Coronary artery (tissue), 2 donors: ENCODE measurements at regions not wholly inside any gene's neighbourhood (a gene's known extent, or its start where the extent isn't known, plus 50 kb on each side); places are given as distances from the start of the nearest gene placed in this dataset.

ENCODE experiments used
- DNase-seq: peaks from one replicate; pipeline ENCODE4 v3.0.0-alpha.2; 2017; ENCODE audit warnings: low spot score
- H3K27ac ChIP-seq, 2 donors: fragments of 200-600 bp; sonication (generic); one replicate each; pipeline ENCODE4 v1.5.1; 2016 to 2019
- H3K4me3 ChIP-seq: fragments of 200-600 bp; sonication (generic); 2 replicates; pipeline ENCODE4 v1.5.1; 2016; ENCODE audit warnings: mild to moderate bottlenecking, moderate library complexity
- TF ChIP-seq, protein P1 (sequence below): fragments of 200-600 bp; sonication (generic); IDR thresholded peaks from one replicate; pipeline ENCODE4 v1.5.1; 2019; ENCODE audit warnings: antibody characterized with exemption

DNA sequence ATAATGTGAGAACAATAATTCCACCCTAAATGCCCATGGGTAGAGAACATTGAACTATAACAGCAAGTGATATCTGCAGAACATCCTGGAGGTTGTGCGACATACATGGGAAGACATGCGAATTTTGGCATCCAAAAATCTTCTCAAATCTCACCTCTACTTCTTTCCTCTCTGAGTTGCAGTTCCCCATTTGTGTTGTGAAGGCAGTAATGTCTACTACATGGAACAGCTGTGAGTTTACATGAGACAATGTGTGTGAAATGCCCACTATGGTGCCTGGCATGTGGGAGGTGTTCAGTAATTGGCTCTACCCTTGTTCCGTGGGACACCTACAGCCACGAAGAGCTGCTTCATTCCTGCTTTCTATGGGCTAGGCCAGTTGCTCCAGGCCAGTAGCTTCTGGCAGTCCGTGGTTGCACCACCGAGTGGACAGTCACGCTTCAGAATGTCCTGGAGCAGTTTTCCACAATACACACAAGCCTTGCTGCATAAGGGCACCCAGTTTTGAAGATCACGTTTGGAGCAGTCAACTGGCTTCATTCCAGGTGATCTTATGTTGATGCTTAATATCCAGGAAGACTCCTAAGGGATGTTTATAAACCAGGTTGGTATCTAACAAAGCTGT, 297.7 kb downstream of the DEPDC1B start:
- DNase-seq: no peak
- TF ChIP-seq, protein P1, sequence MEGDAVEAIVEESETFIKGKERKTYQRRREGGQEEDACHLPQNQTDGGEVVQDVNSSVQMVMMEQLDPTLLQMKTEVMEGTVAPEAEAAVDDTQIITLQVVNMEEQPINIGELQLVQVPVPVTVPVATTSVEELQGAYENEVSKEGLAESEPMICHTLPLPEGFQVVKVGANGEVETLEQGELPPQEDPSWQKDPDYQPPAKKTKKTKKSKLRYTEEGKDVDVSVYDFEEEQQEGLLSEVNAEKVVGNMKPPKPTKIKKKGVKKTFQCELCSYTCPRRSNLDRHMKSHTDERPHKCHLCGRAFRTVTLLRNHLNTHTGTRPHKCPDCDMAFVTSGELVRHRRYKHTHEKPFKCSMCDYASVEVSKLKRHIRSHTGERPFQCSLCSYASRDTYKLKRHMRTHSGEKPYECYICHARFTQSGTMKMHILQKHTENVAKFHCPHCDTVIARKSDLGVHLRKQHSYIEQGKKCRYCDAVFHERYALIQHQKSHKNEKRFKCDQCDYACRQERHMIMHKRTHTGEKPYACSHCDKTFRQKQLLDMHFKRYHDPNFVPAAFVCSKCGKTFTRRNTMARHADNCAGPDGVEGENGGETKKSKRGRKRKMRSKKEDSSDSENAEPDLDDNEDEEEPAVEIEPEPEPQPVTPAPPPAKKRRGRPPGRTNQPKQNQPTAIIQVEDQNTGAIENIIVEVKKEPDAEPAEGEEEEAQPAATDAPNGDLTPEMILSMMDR: no peak
- Histone ChIP-seq H3K27ac (no peak overlapping the region), H3K4me3 (no peak overlapping the region)

DNA sequence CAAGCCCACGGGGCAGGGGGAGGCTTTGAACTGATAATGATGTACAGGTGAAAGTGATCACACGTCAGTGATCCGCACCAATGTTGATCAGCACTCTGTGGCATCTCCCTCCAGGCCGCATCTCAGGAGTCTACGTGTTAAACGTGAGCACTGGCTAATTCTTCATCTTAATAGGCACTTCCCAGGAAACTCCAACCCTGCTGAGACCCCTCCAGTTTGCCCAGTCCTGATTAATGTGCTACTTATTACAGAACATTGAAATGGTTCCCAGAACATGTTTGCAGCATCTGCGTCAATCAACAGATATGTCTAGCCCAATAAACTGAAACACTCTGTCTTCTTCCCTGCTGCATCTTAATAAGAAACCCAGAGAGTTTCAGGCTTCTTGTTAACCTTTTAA, 298.4 kb downstream of the DEPDC1B start:
- Histone ChIP-seq H3K4me3 (no peak overlapping the region), H3K27ac (no peak overlapping the region)
- no peak for DNase-seq
- TF ChIP-seq, protein P1: no peak

DNA sequence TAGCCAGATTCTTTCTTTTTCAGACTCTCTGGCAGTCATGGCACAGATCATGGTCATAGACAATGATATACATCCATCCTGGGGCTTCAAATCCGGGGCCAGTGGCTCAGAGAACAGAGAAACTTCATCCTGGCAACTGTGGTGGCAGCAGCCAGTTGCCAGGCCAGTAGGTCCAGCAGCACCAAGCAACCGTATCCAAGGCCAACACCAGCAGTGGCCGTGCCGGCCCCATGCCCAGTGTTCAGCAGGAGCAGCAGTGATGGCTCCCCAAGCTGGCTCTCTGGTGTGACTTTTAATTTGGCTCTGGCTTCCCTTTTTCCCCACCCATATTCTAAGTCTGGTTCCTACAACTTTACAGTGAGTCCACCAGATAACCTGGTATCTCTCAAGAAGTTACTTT, 300.5 kb downstream of the DEPDC1B start:
- no peak for DNase-seq
- H3K27ac ChIP-seq: no peak overlapping the region
- TF ChIP-seq, protein P1: no peak
- no peak overlapping the region for H3K4me3 ChIP-seq

DNA sequence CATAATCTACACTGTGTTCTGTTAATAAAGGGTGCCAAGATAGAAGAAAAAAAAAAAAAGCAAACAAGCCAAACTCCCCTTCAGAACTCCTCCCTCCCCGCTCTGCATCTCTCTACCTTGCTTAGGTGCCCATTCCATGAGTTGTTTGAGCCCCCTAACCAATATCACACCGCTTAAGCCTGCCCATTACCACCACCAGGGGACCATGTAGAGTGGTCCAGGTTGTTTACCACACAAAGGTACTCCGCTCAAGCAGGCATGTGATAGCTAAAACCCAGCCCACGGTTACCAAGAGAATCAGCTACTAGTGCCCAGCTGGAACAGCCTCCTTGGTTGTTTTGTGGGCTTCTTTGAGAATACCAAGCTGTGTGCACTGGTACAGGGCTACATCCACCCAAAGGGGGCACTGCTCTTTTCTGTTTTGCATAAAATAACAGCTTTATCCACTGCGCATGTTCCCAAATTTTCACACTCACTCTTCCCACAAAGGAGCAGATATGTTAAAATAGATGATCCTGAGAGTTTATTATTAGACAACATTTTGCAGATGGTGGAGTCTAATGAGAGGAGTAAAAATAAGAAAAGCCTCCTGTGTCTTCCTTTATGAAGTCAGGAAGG, 304.1 kb downstream of the DEPDC1B start:
- H3K27ac ChIP-seq: no peak overlapping the region
- TF ChIP-seq, protein P1: no peak
- DNase-seq: no peak

DNA sequence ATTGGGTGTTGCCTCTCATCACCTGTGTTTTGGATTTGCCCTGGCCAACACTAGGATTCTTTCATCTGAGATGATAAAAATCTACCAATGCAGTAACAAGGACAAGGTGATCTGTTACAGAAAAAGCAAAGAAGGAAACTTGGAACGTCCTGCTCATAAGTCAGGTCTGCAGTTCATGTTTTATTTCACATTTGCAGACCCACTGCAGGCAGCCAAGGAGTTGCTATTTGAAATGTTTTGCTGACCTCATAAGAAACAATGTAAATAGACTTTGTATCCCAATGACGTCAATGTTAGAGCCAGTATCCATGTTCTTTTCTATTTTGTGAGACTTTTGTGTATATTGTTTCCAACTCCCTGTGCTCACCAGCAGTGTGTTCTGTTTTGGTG, 312.9 kb downstream of the DEPDC1B start:
- TF ChIP-seq, protein P1: no peak
- Histone ChIP-seq H3K4me3 (no peak overlapping the region), H3K27ac (no peak overlapping the region)
- no peak for DNase-seq

More for the DNA sequence above, 304.1 kb downstream of the DEPDC1B start:
- no peak overlapping the region for H3K4me3 ChIP-seq

DNA sequence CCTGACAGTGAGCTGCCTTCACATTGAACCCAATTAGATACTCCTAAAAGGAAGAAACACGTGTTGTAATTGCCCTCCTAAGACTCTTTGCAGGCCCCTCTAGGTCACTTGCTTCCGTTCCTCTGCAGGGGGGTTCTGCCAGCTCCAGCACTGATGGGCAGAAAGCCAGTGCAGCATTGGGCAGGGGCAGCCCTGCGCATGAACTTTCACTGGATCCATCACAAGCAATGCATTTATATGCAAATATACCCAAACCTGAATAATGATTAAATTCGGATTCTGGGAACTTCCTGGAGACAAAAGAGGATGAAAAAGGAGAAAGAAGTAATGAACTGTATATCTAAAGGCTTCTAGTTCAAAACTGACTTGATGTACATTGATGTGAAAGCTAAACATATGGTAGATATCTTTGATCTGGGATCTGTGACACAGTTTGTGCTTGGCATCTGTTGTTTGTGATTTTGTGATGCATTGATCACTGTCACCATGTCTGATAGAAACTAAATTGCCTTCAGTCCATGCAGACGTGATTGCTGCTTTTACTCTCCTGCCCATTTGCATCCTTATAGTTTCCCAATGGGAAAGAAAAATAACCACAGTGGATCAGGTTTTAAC, 313.4 kb downstream of the DEPDC1B start:
- Histone ChIP-seq H3K27ac (no peak overlapping the region), H3K4me3 (no peak overlapping the region)
- DNase-seq: no peak
- TF ChIP-seq, protein P1: no peak

DNA sequence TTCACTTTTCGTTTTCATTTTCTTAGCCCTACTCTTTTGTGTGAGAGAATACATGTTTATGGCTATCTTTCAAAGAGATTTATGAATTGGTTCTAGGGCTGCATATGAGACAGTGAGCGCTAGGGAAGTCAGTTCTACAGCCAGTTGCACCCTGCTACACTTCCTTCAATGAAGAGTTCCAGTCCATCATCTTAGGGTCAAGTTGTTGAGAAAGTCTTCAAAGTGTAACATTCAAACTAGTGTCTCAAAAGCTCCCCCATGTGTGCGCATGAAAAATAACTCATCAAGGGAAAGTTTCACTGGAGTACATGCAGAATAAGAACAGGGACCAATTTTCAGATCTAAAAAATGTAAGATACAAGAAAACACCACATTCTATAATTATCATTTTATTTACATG, 317.2 kb downstream of the DEPDC1B start:
- no peak for DNase-seq
- Histone ChIP-seq H3K27ac (peak overlapping the region; percentile 12 to 62), H3K4me3 (no peak overlapping the region)
- TF ChIP-seq, protein P1: no peak
